ENCODE measurements at regions not wholly inside any gene's neighbourhood (a gene's known extent, or its start where the extent isn't known, plus 50 kb on each side); places are given as distances from the start of the nearest gene placed in this dataset.

- H3K4me3 Mint-ChIP-seq, result no peak overlapping the region
Measured at GRCh38 chrX:112259375-112259774, 176.8 kb upstream of the TRPC5 start.

GRCh38 chrX:112254896-112255295 is 172.3 kb upstream of the TRPC5 start:
- Histone ChIP-seq H3K36me3 (ENCODE audit: control insufficient read depth, insufficient read depth, low read length) (no peaks in the 10 kb centered on the region), H3K27ac (ENCODE audit: low read depth, low read length) (no peak overlapping the region), H3K9me3 (ENCODE audit: control insufficient read depth, low read length) (no peaks in the 10 kb centered on the region), H3K4me1 (ENCODE audit: control insufficient read depth, insufficient read depth, low read length) (no peaks in the 10 kb centered on the region), H3K4me3 (ENCODE audit: low read length) (no peak overlapping the region), H3K27me3 (ENCODE audit: control insufficient read depth, insufficient read depth, low read length, poor library complexity, severe bottlenecking) (no peaks in the 10 kb centered on the region), H3K9ac (ENCODE audit: extremely low read depth, low read length, poor library complexity, severe bottlenecking) (no peak overlapping the region)
- H3K27me3 Mint-ChIP-seq (ENCODE audit: insufficient read depth), result no peaks in the 10 kb centered on the region
- H3K4me3 Mint-ChIP-seq, result no peak overlapping the region
- 89 to 100% methylated on average over 1 to 2 of the region's 2 CpGs for WGBS, 2 experiments (ENCODE audit: insufficient coverage in 1 of 2, insufficient read length in 1 of 2)
- no peak overlapping the region for H3K27ac Mint-ChIP-seq
- no peaks in the 10 kb centered on the region for H3K9me3 Mint-ChIP-seq
- DNase-seq, result no peak
- H3K36me3 Mint-ChIP-seq (ENCODE audit: low read depth), result no peaks in the 10 kb centered on the region
- peaks cover 3% of the 10 kb centered on the region for H3K4me1 Mint-ChIP-seq
- TF ChIP-seq CTCF (conservative IDR thresholded peaks at IDR 0.05), result no peak

More at GRCh38 chrX:112259375-112259774, 176.8 kb upstream of the TRPC5 start:
- DNase-seq, result no peak
- no peak overlapping the region for H3K27ac ChIP-seq (ENCODE audit: low read depth, low read length)
- H3K9me3 ChIP-seq (ENCODE audit: control insufficient read depth, low read length), result no peaks in the 10 kb centered on the region
- Mint-ChIP-seq H3K27ac (no peak overlapping the region), H3K27me3 (ENCODE audit: insufficient read depth) (peaks cover 6% of the 10 kb centered on the region), H3K36me3 (ENCODE audit: low read depth) (no peaks in the 10 kb centered on the region), H3K9me3 (peaks cover 8% of the 10 kb centered on the region), H3K4me1 (peaks cover 3% of the 10 kb centered on the region)
- no peak overlapping the region for H3K4me3 ChIP-seq (ENCODE audit: low read length)
- H3K27me3 ChIP-seq (ENCODE audit: control insufficient read depth, insufficient read depth, low read length, poor library complexity, severe bottlenecking), result no peaks in the 10 kb centered on the region
- no peak overlapping the region for H3K9ac ChIP-seq (ENCODE audit: extremely low read depth, low read length, poor library complexity, severe bottlenecking)
- WGBS, 2 experiments (ENCODE audit: insufficient coverage in 1 of 2, insufficient read length in 1 of 2), result 92 to 100% methylated on average over 1 to 3 of the region's 3 CpGs
- H3K4me1 ChIP-seq (ENCODE audit: control insufficient read depth, insufficient read depth, low read length), result no peaks in the 10 kb centered on the region
- TF ChIP-seq CTCF (conservative IDR thresholded peaks at IDR 0.05), result no peak
- H3K36me3 ChIP-seq (ENCODE audit: control insufficient read depth, insufficient read depth, low read length), result no peaks in the 10 kb centered on the region

DNA sequence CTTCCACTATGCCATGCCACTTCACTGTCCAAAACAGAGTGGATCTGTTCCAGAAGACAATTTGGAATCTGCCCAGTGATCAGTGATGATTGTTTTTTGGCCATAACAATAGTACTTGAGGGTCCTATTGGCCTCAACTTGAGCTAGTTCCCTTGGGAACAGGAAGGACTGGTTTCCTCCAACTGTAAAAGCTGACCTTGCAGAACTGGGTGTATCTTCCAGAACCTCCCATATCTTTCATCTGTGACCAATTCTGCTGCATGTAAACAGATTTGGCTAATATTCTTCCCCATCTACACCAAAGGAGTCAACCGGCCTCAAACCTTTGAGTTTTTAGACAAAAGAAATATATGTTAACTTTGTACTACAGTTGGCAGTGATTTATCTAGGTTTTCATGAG is 165.1 kb upstream of the TRPC5 start:
- no peaks in the 10 kb centered on the region for H3K27me3 ChIP-seq (ENCODE audit: control insufficient read depth, insufficient read depth, low read length, poor library complexity, severe bottlenecking)
- Mint-ChIP-seq H3K4me3 (no peak overlapping the region), H3K9me3 (peaks cover 29% of the 10 kb centered on the region), H3K27ac (no peak overlapping the region), H3K36me3 (ENCODE audit: low read depth) (no peaks in the 10 kb centered on the region), H3K4me1 (no peaks in the 10 kb centered on the region), H3K27me3 (ENCODE audit: insufficient read depth) (no peaks in the 10 kb centered on the region)
- H3K4me3 ChIP-seq (ENCODE audit: low read length), result no peak overlapping the region
- no peak overlapping the region for H3K27ac ChIP-seq (ENCODE audit: low read depth, low read length)
- no peaks in the 10 kb centered on the region for H3K36me3 ChIP-seq (ENCODE audit: control insufficient read depth, insufficient read depth, low read length)
- H3K9ac ChIP-seq (ENCODE audit: extremely low read depth, low read length, poor library complexity, severe bottlenecking), result no peak overlapping the region
- no CpG with 5 or more reads among the region's 1 CpG for WGBS, 2 experiments (ENCODE audit: insufficient coverage in 1 of 2, insufficient read length in 1 of 2)
- H3K9me3 ChIP-seq (ENCODE audit: control insufficient read depth, low read length), result peaks cover 6% of the 10 kb centered on the region
- TF ChIP-seq CTCF (conservative IDR thresholded peaks at IDR 0.05), result no peak
- no peak for DNase-seq
- H3K4me1 ChIP-seq (ENCODE audit: control insufficient read depth, insufficient read depth, low read length), result no peaks in the 10 kb centered on the region
